ENCODE measurements at regions not wholly inside any gene's neighbourhood (a gene's known extent, or its start where the extent isn't known, plus 50 kb on each side); places are given as distances from the start of the nearest gene placed in this dataset.

DNA sequence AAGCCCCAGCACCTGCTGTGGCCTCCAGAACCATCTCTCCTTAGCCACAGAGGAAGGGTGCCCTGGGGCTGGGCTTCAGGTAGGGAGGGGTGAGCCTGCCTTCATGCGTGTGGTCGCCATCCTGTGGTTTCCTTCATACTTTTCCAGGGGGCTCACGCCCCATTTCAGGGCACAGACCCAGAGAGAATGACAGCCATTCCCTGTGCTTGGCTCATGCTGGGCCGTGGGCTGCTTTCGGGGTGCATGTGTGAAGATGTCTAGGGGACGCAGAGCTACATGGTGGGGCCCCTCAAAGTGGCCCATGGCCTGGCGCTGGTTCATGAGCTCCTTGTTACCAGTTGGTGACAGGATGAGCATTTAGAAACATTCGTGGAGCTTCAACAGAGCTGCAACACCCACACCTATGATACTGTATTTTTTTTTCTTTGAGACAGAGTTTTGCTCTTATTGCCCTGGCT is 190.3 kb upstream of the SLC24A3 start:
- TF ChIP-seq, protein P1, sequence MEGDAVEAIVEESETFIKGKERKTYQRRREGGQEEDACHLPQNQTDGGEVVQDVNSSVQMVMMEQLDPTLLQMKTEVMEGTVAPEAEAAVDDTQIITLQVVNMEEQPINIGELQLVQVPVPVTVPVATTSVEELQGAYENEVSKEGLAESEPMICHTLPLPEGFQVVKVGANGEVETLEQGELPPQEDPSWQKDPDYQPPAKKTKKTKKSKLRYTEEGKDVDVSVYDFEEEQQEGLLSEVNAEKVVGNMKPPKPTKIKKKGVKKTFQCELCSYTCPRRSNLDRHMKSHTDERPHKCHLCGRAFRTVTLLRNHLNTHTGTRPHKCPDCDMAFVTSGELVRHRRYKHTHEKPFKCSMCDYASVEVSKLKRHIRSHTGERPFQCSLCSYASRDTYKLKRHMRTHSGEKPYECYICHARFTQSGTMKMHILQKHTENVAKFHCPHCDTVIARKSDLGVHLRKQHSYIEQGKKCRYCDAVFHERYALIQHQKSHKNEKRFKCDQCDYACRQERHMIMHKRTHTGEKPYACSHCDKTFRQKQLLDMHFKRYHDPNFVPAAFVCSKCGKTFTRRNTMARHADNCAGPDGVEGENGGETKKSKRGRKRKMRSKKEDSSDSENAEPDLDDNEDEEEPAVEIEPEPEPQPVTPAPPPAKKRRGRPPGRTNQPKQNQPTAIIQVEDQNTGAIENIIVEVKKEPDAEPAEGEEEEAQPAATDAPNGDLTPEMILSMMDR (IDR thresholded peaks at IDR 0.05) = no peak
- no peak for TF ChIP-seq POLR2A (IDR thresholded peaks at IDR 0.05)
